ENCODE measurements at regions not wholly inside any gene's neighbourhood (a gene's known extent, or its start where the extent isn't known, plus 50 kb on each side); places are given as distances from the start of the nearest gene placed in this dataset.

GRCh38 chr10:123580426-123580825, 85.7 kb upstream of the GPR26 start:
- TF ChIP-seq CTCF (IDR thresholded peaks at IDR 0.05) = no peak
- Histone ChIP-seq H3K27me3 (no peaks in the 10 kb centered on the region), H3K4me3 (no peak overlapping the region), H3K27ac (no peak overlapping the region), H3K4me1 (peaks cover 0 to 11% of the 10 kb centered on the region in 2 donors), H3K36me3 (no peaks in the 10 kb centered on the region), H3K9me3 (no peaks in the 10 kb centered on the region)
- no peak for DNase-seq (ENCODE audit: low spot score)

DNA sequence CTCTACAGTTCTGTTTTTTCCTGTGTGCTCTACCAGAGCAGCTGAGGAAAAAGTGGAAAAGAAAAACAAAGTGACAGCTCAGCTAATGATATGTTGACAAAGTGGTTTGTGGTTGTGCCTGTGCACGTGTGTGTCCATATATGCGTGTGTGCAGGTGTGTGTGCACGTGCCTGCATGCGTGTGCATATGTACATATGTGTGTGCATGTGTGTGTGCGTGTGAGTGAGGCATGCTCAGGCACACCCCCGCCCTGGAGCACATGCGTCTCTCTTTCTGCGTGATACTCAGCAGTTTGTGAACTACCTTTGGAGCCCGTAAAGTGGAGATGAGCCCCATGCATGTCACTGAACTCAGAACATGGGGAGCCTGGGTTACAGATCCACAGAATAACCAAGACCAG, 84.5 kb upstream of the GPR26 start:
- Histone ChIP-seq H3K36me3 (no peaks in the 10 kb centered on the region), H3K27me3 (no peaks in the 10 kb centered on the region), H3K27ac (no peak overlapping the region), H3K9me3 (no peaks in the 10 kb centered on the region), H3K4me1 (peaks cover 0 to 11% of the 10 kb centered on the region in 2 donors), H3K4me3 (no peak overlapping the region)
- no peak for DNase-seq (ENCODE audit: low spot score)
- TF ChIP-seq CTCF (IDR thresholded peaks at IDR 0.05) = no peak

GRCh38 chr10:123582084-123582989, 83.8 kb upstream of the GPR26 start:
- DNase-seq (ENCODE audit: low spot score) = peak; percentile 83
- Histone ChIP-seq H3K27me3 (no peaks in the 10 kb centered on the region), H3K27ac (no peak overlapping the region), H3K9me3 (no peaks in the 10 kb centered on the region), H3K36me3 (no peaks in the 10 kb centered on the region), H3K4me1 (peaks cover 0 to 11% of the 10 kb centered on the region in 2 donors), H3K4me3 (no peak overlapping the region)
- peak in 1 of 2 donors; percentile 83 for TF ChIP-seq CTCF (IDR thresholded peaks at IDR 0.05)

- no peaks in the 10 kb centered on the region for H3K27me3 ChIP-seq
- no peak overlapping the region for H3K4me3 ChIP-seq
- no peak overlapping the region for H3K27ac ChIP-seq
- TF ChIP-seq CTCF (IDR thresholded peaks at IDR 0.05) = peak; percentile 43 to 81
- H3K36me3 ChIP-seq = no peaks in the 10 kb centered on the region
- DNase-seq (ENCODE audit: low spot score) = peak; percentile 87
- H3K9me3 ChIP-seq = no peaks in the 10 kb centered on the region
- peaks cover 0 to 11% of the 10 kb centered on the region in 2 donors for H3K4me1 ChIP-seq
Measured at GRCh38 chr10:123583639-123584418, 82.3 kb upstream of the GPR26 start.

GRCh38 chr10:123584419-123584775, 81.8 kb upstream of the GPR26 start:
- Histone ChIP-seq H3K27ac (no peak overlapping the region), H3K36me3 (no peaks in the 10 kb centered on the region), H3K4me1 (peaks cover 0 to 11% of the 10 kb centered on the region in 2 donors), H3K9me3 (no peaks in the 10 kb centered on the region), H3K4me3 (no peak overlapping the region), H3K27me3 (no peaks in the 10 kb centered on the region)
- DNase-seq (ENCODE audit: low spot score) = no peak
- no peak for TF ChIP-seq CTCF (IDR thresholded peaks at IDR 0.05)

All from right atrium auricular region (tissue), 2 donors.